Liver (tissue), 8 donors: ENCODE measurements at regions not wholly inside any gene's neighbourhood (a gene's known extent, or its start where the extent isn't known, plus 50 kb on each side); places are given as distances from the start of the nearest gene placed in this dataset.

Experiments
- DNase-seq: peaks from one replicate; pipeline ENCODE4 v3.0.0-alpha.2; 2017; ENCODE audit warnings: low spot score
- H3K27ac ChIP-seq, 2 donors: one replicate each; pipeline ENCODE4 v1.7.0; 2013; ENCODE audit warnings: inconsistent platforms in 2 of 2, low read length in 2 of 2, control low read depth in 1 of 2, low read depth in 1 of 2, mild to moderate bottlenecking in 1 of 2
- H3K27me3 ChIP-seq, 4 donors: one replicate each; pipeline versions ENCODE4 v1.6.1 to v1.7.0; 2013; ENCODE audit warnings: low read length in 3 of 4, inconsistent platforms in 1 of 4, mild to moderate bottlenecking in 1 of 4, moderate library complexity in 1 of 4; ENCODE audit not compliant: control insufficient read depth in 4 of 4, insufficient read depth in 4 of 4
- H3K36me3 ChIP-seq, 4 donors: one replicate each; pipeline versions ENCODE4 v1.6.1 to v1.7.0; 2013; ENCODE audit warnings: low read length in 3 of 4, mild to moderate bottlenecking in 3 of 4, low read depth in 1 of 4, moderate library complexity in 1 of 4; ENCODE audit not compliant: control insufficient read depth in 4 of 4, insufficient read depth in 3 of 4
- H3K4me1 ChIP-seq, 4 donors: one replicate each; pipeline versions ENCODE4 v1.6.1 to v1.7.0; 2013; ENCODE audit warnings: low read length in 3 of 4, mild to moderate bottlenecking in 3 of 4, moderate library complexity in 1 of 4; ENCODE audit not compliant: control insufficient read depth in 4 of 4, insufficient read depth in 4 of 4
- H3K4me3 ChIP-seq, 3 donors: one replicate each; pipeline versions ENCODE4 v1.6.1 to v1.7.0; 2013; ENCODE audit warnings: low read length in 3 of 3, control low read depth in 1 of 3, low read depth in 1 of 3, mild to moderate bottlenecking in 1 of 3
- H3K9ac ChIP-seq, 2 donors: one replicate each; pipeline ENCODE4 v1.7.0; 2013; ENCODE audit warnings: low read length in 2 of 2, mild to moderate bottlenecking in 2 of 2, moderate library complexity in 2 of 2, control low read depth in 1 of 2, low read depth in 1 of 2
- H3K9me3 ChIP-seq, 4 donors: one replicate each; pipeline versions ENCODE4 v1.6.1 to v1.7.0; 2013; ENCODE audit warnings: low read length in 3 of 4; ENCODE audit not compliant: control insufficient read depth in 4 of 4
- ATF3 ChIP-seq: IDR thresholded peaks from 2 replicates; pipeline ENCODE4 v1.6.1; 2016; ENCODE audit warnings: antibody characterized with exemption
- CTCF ChIP-seq: fragments of 150-350 bp; IDR thresholded peaks from 2 replicates; pipeline ENCODE4 v1.5.1; 2017; ENCODE audit warnings: improper control_type of control experiment, low read depth, low read length; ENCODE audit not compliant: missing input control
- FOXA1 ChIP-seq: IDR thresholded peaks from 2 replicates; pipeline ENCODE4 v1.6.1; 2016; ENCODE audit warnings: antibody characterized with exemption
- GABPA ChIP-seq, 2 donors: IDR thresholded peaks in 1 of 2; conservative IDR thresholded peaks in 1 of 2; 2 replicates each; pipeline ENCODE4 v1.6.1; 2016; ENCODE audit warnings: antibody characterized with exemption in 2 of 2, mild to moderate bottlenecking in 1 of 2, moderate library complexity in 1 of 2
- HNF4A ChIP-seq, 2 donors: conservative IDR thresholded peaks; 2 replicates each; pipeline ENCODE4 v1.6.1; 2016; ENCODE audit warnings: antibody characterized with exemption in 2 of 2, mild to moderate bottlenecking in 2 of 2
- HNF4G ChIP-seq: IDR thresholded peaks from 2 replicates; pipeline ENCODE4 v1.6.1; 2016; ENCODE audit warnings: antibody characterized with exemption
- JUND ChIP-seq, 2 donors: IDR thresholded peaks; 2 replicates each; pipeline ENCODE4 v1.6.1; 2016; ENCODE audit warnings: antibody characterized with exemption in 2 of 2
- MAX ChIP-seq: IDR thresholded peaks from 2 replicates; pipeline ENCODE4 v1.6.1; 2016; ENCODE audit warnings: antibody characterized with exemption
- RAD21 ChIP-seq, 2 donors: IDR thresholded peaks; 2 replicates each; pipeline ENCODE4 v1.6.1; 2016; ENCODE audit warnings: antibody characterized with exemption in 2 of 2, mild to moderate bottlenecking in 2 of 2
- REST ChIP-seq: IDR thresholded peaks from 2 replicates; pipeline ENCODE4 v1.6.1; 2016; ENCODE audit warnings: antibody characterized with exemption, mild to moderate bottlenecking
- RXRA ChIP-seq, 2 donors: IDR thresholded peaks; 2 replicates each; pipeline ENCODE4 v1.6.1; 2017 to 2018; ENCODE audit warnings: antibody characterized with exemption in 2 of 2, mild to moderate bottlenecking in 1 of 2
- SP1 ChIP-seq: IDR thresholded peaks from 2 replicates; pipeline ENCODE4 v1.6.1; 2018; ENCODE audit warnings: antibody characterized with exemption, mild to moderate bottlenecking
- TAF1 ChIP-seq: conservative IDR thresholded peaks from 2 replicates; pipeline ENCODE4 v1.6.1; 2016; ENCODE audit warnings: antibody characterized with exemption, mild to moderate bottlenecking
- YY1 ChIP-seq: IDR thresholded peaks from 2 replicates; pipeline ENCODE4 v1.6.1; 2016; ENCODE audit warnings: antibody characterized with exemption, mild to moderate bottlenecking
- ZBTB33 ChIP-seq: IDR thresholded peaks from 2 replicates; pipeline ENCODE4 v1.6.1; 2016; ENCODE audit warnings: antibody characterized with exemption
- WGBS: extraction: QIAGEN DNeasy Blood & Tissue Kit; methylation state at CpG from one replicate; pipeline ENCODE4 v1.1.7; 2013; 5-methylcytosine and 5-hydroxymethylcytosine counted together
- donor health status: healthy.
- donor health status: healthy.
- donor health status: healthy.
- donor health status: healthy.
- donor health status: healthy.

GRCh38 chr6:20263059-20263458, 50.8 kb upstream of the MBOAT1 start:
- Histone ChIP-seq H3K4me3 (no peak overlapping the region), H3K9ac (no peak overlapping the region), H3K27me3 (no peaks in the 10 kb centered on the region), H3K4me1 (no peaks in the 10 kb centered on the region), H3K27ac (no peak overlapping the region), H3K9me3 (peaks cover 0 to 5% (median 0%) of the 10 kb centered on the region in 4 donors), H3K36me3 (no peaks in the 10 kb centered on the region)
- no peak for DNase-seq
- no peak for TF ChIP-seq YY1
- no peak for TF ChIP-seq REST
- TF ChIP-seq SP1 = no peak
- TF ChIP-seq ZBTB33 = no peak
- TF ChIP-seq HNF4A (conservative IDR thresholded peaks at IDR 0.05) = no peak
- TF ChIP-seq TAF1 = no peak
- TF ChIP-seq GABPA (IDR thresholded peaks at IDR 0.05 in 1 of 2, conservative IDR thresholded peaks at IDR 0.05 in 1 of 2) = no peak
- no peak for TF ChIP-seq JUND (IDR thresholded peaks at IDR 0.05)
- no peak for TF ChIP-seq RXRA (IDR thresholded peaks at IDR 0.05)
- TF ChIP-seq MAX = no peak
- TF ChIP-seq HNF4G = no peak
- no peak for TF ChIP-seq ATF3
- TF ChIP-seq RAD21 (IDR thresholded peaks at IDR 0.05) = no peak
- TF ChIP-seq FOXA1 = no peak
- no peak for TF ChIP-seq CTCF
- WGBS = 97% methylated on average over 2 of the region's 2 CpGs

GRCh38 chr6:20265842-20266241, 53.6 kb upstream of the MBOAT1 start:
- H3K36me3 ChIP-seq = no peaks in the 10 kb centered on the region
- no peak overlapping the region for H3K9ac ChIP-seq
- TF ChIP-seq MAX (no peak), FOXA1 (no peak), SP1 (no peak), GABPA (IDR thresholded peaks at IDR 0.05 in 1 of 2, conservative IDR thresholded peaks at IDR 0.05 in 1 of 2) (no peak), YY1 (no peak)
- DNase-seq = no peak
- H3K4me3 ChIP-seq = no peak overlapping the region
- no peak overlapping the region for H3K27ac ChIP-seq
- no peaks in the 10 kb centered on the region for H3K27me3 ChIP-seq
- H3K9me3 ChIP-seq = peaks cover 0 to 5% (median 0%) of the 10 kb centered on the region in 4 donors
- 79% methylated on average over 3 of the region's 3 CpGs for WGBS
- H3K4me1 ChIP-seq = no peaks in the 10 kb centered on the region
